ENCODE measurements at regions not wholly inside any gene's neighbourhood (a gene's known extent, or its start where the extent isn't known, plus 50 kb on each side); places are given as distances from the start of the nearest gene placed in this dataset.

GRCh38 chr21:18460979-18461378 lies 57.4 kb upstream of the TMPRSS15 start:
- no peak for TF ChIP-seq CTCF (conservative IDR thresholded peaks at IDR 0.05)
- H3K27ac ChIP-seq: no peak overlapping the region

GRCh38 chr21:18461743-18462142 lies 58.2 kb upstream of the TMPRSS15 start:
- no peak for TF ChIP-seq CTCF (conservative IDR thresholded peaks at IDR 0.05)
- no peak overlapping the region for H3K27ac ChIP-seq

GRCh38 chr21:18467715-18468114 lies 64.1 kb upstream of the TMPRSS15 start:
- no peak for TF ChIP-seq CTCF (conservative IDR thresholded peaks at IDR 0.05)
- no peak overlapping the region for H3K27ac ChIP-seq

DNA sequence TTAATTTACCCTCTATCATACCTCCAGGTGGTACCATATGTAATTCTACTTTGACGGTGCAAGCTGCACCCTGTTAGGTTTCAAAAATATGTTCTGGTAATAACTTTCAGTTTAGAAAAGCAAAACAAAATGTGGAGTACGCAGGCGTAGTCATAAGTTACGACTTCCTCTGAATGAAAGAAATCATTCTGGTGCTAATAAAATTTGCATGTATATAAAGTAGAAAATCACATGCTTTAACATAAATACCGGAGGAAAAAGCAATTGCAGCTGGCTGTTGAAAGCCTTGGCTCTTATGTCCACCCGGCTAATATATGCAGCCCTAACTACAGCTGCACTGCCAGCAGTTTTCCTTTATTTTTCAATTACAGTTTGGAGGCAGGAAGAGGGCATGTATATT lies 65.2 kb upstream of the TMPRSS15 start:
- H3K27ac ChIP-seq: no peak overlapping the region
- no peak for TF ChIP-seq CTCF (conservative IDR thresholded peaks at IDR 0.05)

- H3K27ac ChIP-seq: no peak overlapping the region
- TF ChIP-seq CTCF (conservative IDR thresholded peaks at IDR 0.05): no peak
Measured at GRCh38 chr21:18476639-18477038, 73.1 kb upstream of the TMPRSS15 start.

DNA sequence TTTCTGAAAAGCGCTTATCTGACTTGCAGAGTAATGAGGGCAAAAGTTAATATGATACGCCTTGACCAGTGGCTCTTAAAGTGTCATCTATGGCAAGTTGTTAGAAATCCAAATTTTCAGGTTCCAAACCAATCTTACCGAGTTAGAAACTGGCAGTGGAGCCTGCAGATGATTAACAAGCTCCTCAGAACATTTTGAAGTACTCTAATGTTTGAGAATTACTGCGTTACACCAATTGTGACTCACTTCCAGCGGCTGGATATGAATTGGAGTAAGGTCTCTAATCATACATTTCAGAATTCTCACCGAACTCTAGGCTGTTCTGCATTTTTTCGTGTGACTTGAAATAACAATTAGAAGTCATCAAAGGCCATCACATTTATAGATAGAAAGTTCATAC lies 73.5 kb upstream of the TMPRSS15 start:
- H3K27ac ChIP-seq: no peak overlapping the region
- no peak for TF ChIP-seq CTCF (conservative IDR thresholded peaks at IDR 0.05)

- no peak for TF ChIP-seq CTCF (conservative IDR thresholded peaks at IDR 0.05)
- H3K27ac ChIP-seq: no peak overlapping the region
Measured at GRCh38 chr21:18478513-18478912, 74.9 kb upstream of the TMPRSS15 start.

DNA sequence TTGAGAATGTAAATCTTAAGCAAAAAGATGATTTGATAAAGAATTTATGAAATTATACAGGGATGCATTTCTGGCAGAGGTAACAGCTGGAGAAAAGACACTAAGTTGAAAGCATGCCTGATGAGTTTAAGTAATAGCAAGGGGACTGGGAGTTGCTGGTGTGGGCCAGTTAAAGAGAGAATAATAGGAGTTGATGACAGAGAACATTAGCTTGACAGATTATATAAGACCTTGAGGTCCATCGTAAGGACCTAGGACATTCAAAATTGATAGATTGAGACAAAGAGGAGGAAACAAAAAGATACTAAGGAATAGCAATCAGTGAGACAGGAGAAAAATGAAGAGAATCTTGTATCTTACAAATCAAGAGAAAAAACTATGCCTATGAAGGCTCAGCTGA lies 84.7 kb upstream of the TMPRSS15 start:
- H3K27ac ChIP-seq: no peak overlapping the region
- TF ChIP-seq CTCF (conservative IDR thresholded peaks at IDR 0.05): no peak

All from VCaP (cell line).